HEK293 (cell line): ENCODE measurements at regions not wholly inside any gene's neighbourhood (a gene's known extent, or its start where the extent isn't known, plus 50 kb on each side); places are given as distances from the start of the nearest gene placed in this dataset.

Source experiments
- TCF7L2 ChIP-seq: IDR thresholded peaks from 2 replicates; pipeline ENCODE4 v1.6.1; 2011; ENCODE audit warnings: low read depth, mild to moderate bottlenecking, inconsistent platforms, low read length, moderate library complexity, borderline replicate concordance
- YY1 ChIP-seq: fragments of 450-650 bp; formaldehyde crosslinking; IDR thresholded peaks from 2 replicates; pipeline ENCODE4 v1.5.1; 2018; ENCODE audit warnings: missing biosample characterization, missing genetic modification characterization
- ZBTB17 ChIP-seq: fragments of 450-650 bp; formaldehyde crosslinking; IDR thresholded peaks from 2 replicates; pipeline ENCODE4 v1.5.1; 2016; ENCODE audit warnings: missing biosample characterization, missing genetic modification characterization
- ZBTB21 ChIP-seq: fragments of 450-650 bp; formaldehyde crosslinking; IDR thresholded peaks from 2 replicates; pipeline ENCODE4 v1.5.1; 2017; ENCODE audit warnings: missing biosample characterization, missing genetic modification characterization
- ZBTB8A ChIP-seq: fragments of 450-650 bp; formaldehyde crosslinking; IDR thresholded peaks from 2 replicates; pipeline ENCODE4 v1.5.1; 2016; ENCODE audit warnings: missing biosample characterization, missing genetic modification characterization
- ZNF138 ChIP-seq: fragments of 450-650 bp; formaldehyde crosslinking; IDR thresholded peaks from 2 replicates; pipeline ENCODE4 v1.5.1; 2016; ENCODE audit warnings: missing biosample characterization, missing genetic modification characterization, borderline replicate concordance
- ZNF140 ChIP-seq: fragments of 450-650 bp; formaldehyde crosslinking; IDR thresholded peaks from 2 replicates; pipeline ENCODE4 v1.5.1; 2016; ENCODE audit warnings: missing biosample characterization, missing genetic modification characterization
- ZNF416 ChIP-seq: fragments of 450-650 bp; formaldehyde crosslinking; IDR thresholded peaks from 2 replicates; pipeline ENCODE4 v1.5.1; 2016; ENCODE audit warnings: missing biosample characterization, missing genetic modification characterization
- ZNF549 ChIP-seq: fragments of 450-650 bp; IDR thresholded peaks from 2 replicates; pipeline ENCODE4 v1.5.1; 2018; ENCODE audit warnings: missing biosample characterization, missing genetic modification characterization, mild to moderate bottlenecking, inconsistent platforms, moderate library complexity
- TF ChIP-seq, protein P1 (sequence below): fragments of 450-650 bp; formaldehyde crosslinking; IDR thresholded peaks from 2 replicates; pipeline ENCODE4 v1.5.1; 2016; ENCODE audit warnings: missing biosample characterization, missing genetic modification characterization
- TF ChIP-seq, protein P2 (sequence below): fragments of 450-650 bp; formaldehyde crosslinking; IDR thresholded peaks from 2 replicates; pipeline ENCODE4 v1.5.1; 2016; ENCODE audit warnings: missing biosample characterization, missing genetic modification characterization, borderline replicate concordance
- TF ChIP-seq, protein P3 (sequence below): fragments of 450-650 bp; formaldehyde crosslinking; IDR thresholded peaks from 2 replicates; pipeline ENCODE4 v1.5.1; 2016; ENCODE audit warnings: missing biosample characterization, missing genetic modification characterization

DNA sequence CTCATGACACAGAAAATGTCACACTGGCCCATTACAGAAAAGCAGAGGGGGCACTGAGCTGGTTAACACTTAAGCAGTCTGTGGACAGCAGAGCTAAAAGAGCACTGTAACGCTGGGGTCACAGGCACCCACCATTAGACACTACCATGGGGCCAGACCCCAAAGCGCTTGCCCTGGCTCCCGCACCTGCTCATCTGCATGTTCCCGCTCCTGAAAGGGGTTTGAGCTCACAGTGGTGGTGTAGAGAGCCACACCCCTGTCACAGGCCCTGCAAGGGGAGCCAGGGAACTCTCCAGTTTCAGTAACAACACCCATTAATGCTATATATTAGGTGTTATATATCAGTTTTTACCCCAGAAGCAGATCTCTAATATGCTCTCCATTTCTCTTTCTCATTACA is 187.0 kb downstream of the ANKRD50 start:
- TF ChIP-seq, protein P1, sequence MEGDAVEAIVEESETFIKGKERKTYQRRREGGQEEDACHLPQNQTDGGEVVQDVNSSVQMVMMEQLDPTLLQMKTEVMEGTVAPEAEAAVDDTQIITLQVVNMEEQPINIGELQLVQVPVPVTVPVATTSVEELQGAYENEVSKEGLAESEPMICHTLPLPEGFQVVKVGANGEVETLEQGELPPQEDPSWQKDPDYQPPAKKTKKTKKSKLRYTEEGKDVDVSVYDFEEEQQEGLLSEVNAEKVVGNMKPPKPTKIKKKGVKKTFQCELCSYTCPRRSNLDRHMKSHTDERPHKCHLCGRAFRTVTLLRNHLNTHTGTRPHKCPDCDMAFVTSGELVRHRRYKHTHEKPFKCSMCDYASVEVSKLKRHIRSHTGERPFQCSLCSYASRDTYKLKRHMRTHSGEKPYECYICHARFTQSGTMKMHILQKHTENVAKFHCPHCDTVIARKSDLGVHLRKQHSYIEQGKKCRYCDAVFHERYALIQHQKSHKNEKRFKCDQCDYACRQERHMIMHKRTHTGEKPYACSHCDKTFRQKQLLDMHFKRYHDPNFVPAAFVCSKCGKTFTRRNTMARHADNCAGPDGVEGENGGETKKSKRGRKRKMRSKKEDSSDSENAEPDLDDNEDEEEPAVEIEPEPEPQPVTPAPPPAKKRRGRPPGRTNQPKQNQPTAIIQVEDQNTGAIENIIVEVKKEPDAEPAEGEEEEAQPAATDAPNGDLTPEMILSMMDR = no peak
- no peak for TF ChIP-seq YY1 (tag by site-specific recombination)
- TF ChIP-seq, protein P2, sequence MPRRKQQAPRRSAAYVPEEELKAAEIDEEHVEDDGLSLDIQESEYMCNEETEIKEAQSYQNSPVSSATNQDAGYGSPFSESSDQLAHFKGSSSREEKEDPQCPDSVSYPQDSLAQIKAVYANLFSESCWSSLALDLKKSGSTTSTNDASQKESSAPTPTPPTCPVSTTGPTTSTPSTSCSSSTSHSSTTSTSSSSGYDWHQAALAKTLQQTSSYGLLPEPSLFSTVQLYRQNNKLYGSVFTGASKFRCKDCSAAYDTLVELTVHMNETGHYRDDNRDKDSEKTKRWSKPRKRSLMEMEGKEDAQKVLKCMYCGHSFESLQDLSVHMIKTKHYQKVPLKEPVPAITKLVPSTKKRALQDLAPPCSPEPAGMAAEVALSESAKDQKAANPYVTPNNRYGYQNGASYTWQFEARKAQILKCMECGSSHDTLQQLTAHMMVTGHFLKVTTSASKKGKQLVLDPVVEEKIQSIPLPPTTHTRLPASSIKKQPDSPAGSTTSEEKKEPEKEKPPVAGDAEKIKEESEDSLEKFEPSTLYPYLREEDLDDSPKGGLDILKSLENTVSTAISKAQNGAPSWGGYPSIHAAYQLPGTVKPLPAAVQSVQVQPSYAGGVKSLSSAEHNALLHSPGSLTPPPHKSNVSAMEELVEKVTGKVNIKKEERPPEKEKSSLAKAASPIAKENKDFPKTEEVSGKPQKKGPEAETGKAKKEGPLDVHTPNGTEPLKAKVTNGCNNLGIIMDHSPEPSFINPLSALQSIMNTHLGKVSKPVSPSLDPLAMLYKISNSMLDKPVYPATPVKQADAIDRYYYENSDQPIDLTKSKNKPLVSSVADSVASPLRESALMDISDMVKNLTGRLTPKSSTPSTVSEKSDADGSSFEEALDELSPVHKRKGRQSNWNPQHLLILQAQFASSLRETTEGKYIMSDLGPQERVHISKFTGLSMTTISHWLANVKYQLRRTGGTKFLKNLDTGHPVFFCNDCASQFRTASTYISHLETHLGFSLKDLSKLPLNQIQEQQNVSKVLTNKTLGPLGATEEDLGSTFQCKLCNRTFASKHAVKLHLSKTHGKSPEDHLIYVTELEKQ (tag by site-specific recombination) = no peak
- TF ChIP-seq, protein P3, sequence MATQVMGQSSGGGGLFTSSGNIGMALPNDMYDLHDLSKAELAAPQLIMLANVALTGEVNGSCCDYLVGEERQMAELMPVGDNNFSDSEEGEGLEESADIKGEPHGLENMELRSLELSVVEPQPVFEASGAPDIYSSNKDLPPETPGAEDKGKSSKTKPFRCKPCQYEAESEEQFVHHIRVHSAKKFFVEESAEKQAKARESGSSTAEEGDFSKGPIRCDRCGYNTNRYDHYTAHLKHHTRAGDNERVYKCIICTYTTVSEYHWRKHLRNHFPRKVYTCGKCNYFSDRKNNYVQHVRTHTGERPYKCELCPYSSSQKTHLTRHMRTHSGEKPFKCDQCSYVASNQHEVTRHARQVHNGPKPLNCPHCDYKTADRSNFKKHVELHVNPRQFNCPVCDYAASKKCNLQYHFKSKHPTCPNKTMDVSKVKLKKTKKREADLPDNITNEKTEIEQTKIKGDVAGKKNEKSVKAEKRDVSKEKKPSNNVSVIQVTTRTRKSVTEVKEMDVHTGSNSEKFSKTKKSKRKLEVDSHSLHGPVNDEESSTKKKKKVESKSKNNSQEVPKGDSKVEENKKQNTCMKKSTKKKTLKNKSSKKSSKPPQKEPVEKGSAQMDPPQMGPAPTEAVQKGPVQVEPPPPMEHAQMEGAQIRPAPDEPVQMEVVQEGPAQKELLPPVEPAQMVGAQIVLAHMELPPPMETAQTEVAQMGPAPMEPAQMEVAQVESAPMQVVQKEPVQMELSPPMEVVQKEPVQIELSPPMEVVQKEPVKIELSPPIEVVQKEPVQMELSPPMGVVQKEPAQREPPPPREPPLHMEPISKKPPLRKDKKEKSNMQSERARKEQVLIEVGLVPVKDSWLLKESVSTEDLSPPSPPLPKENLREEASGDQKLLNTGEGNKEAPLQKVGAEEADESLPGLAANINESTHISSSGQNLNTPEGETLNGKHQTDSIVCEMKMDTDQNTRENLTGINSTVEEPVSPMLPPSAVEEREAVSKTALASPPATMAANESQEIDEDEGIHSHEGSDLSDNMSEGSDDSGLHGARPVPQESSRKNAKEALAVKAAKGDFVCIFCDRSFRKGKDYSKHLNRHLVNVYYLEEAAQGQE (tag by site-specific recombination) = no peak
- TF ChIP-seq ZNF140 (tag by site-specific recombination) = no peak
- no peak for TF ChIP-seq ZNF138 (tag by site-specific recombination)
- no peak for TF ChIP-seq TCF7L2
- no peak for TF ChIP-seq ZBTB21
- TF ChIP-seq ZBTB8A (tag by site-specific recombination) = no peak
- TF ChIP-seq ZNF549 (tag by site-specific recombination) = no peak
- no peak for TF ChIP-seq ZNF416
- TF ChIP-seq ZBTB17 (tag by site-specific recombination) = no peak
